SK-N-MC (cell line): ENCODE measurements at regions not wholly inside any gene's neighbourhood (a gene's known extent, or its start where the extent isn't known, plus 50 kb on each side); places are given as distances from the start of the nearest gene placed in this dataset.

Experiments used
- DNase-seq: peaks from one replicate; pipeline ENCODE4 v3.0.0-alpha.2; 2011; ENCODE audit warnings: low read depth, low spot score
- H3K27ac ChIP-seq: fragments of 200-600 bp; sonication (generic); 2 replicates; pipeline ENCODE4 v1.5.1; 2016; ENCODE audit warnings: mixed run types
- H3K36me3 ChIP-seq: fragments of 200-600 bp; sonication (generic); 2 replicates; pipeline ENCODE4 v1.6.1; 2017; ENCODE audit warnings: antibody characterized with exemption, low read length, mixed read lengths; ENCODE audit not compliant: insufficient read depth
- H3K4me3 ChIP-seq: fragments of 200-600 bp; sonication (generic); 2 replicates; pipeline ENCODE4 v1.5.1; 2016
- H3K9ac ChIP-seq: fragments of 200-600 bp; sonication (generic); 2 replicates; pipeline ENCODE4 v1.8.0; 2017; ENCODE audit warnings: mixed run types, mixed read lengths; ENCODE audit not compliant: insufficient read length
- H3K9me3 ChIP-seq: fragments of 200-600 bp; sonication (generic); 2 replicates; pipeline ENCODE4 v1.6.1; 2017; ENCODE audit warnings: low read depth, mild to moderate bottlenecking, antibody characterized with exemption, low read length, moderate library complexity, mixed read lengths
- EZH2 ChIP-seq: fragments of 200-600 bp; sonication (generic); IDR thresholded peaks from one replicate; pipeline ENCODE4 v1.6.1; 2017; ENCODE audit warnings: antibody characterized with exemption
- FOXP2 ChIP-seq: optimal IDR thresholded peaks from 2 replicates; pipeline ENCODE3; 2011; ENCODE audit warnings: mild to moderate bottlenecking, moderate library complexity; ENCODE audit not compliant: insufficient read depth; ENCODE audit errors: extremely low read length, control extremely low read depth
- POLR2AphosphoS5 ChIP-seq: IDR thresholded peaks from 2 replicates; pipeline ENCODE4 v1.6.1; 2012; ENCODE audit warnings: mild to moderate bottlenecking, low read depth, low read length, borderline replicate concordance

DNA sequence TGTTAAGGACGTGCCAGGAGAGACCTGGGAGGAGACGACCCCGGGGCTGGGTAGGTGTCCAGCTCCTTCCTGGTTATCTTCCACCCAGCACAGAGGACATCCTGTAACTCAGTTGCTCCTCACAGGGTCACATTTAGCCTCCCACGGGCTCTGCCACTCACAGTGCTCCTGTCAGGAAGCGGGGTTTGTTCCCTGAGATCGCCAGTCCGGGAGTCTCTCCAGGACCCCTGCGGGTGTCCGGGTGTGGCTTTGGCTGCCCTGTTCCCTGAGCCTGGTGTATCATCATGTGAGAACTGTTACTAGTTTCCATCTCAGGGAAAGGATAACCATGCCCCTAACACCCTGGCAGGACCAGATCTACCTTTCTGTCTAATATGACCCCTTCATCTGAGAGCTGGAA, 158.2 kb upstream of the RUNX1 start:
- H3K4me3 ChIP-seq: no peak overlapping the region
- H3K27ac ChIP-seq: no peak overlapping the region
- no peak overlapping the region for H3K9ac ChIP-seq
- DNase-seq: no peak
- H3K9me3 ChIP-seq: no peaks in the 10 kb centered on the region
- H3K36me3 ChIP-seq: no peaks in the 10 kb centered on the region
- no peak for TF ChIP-seq EZH2
- no peak for TF ChIP-seq POLR2AphosphoS5
- no peak for TF ChIP-seq FOXP2

DNA sequence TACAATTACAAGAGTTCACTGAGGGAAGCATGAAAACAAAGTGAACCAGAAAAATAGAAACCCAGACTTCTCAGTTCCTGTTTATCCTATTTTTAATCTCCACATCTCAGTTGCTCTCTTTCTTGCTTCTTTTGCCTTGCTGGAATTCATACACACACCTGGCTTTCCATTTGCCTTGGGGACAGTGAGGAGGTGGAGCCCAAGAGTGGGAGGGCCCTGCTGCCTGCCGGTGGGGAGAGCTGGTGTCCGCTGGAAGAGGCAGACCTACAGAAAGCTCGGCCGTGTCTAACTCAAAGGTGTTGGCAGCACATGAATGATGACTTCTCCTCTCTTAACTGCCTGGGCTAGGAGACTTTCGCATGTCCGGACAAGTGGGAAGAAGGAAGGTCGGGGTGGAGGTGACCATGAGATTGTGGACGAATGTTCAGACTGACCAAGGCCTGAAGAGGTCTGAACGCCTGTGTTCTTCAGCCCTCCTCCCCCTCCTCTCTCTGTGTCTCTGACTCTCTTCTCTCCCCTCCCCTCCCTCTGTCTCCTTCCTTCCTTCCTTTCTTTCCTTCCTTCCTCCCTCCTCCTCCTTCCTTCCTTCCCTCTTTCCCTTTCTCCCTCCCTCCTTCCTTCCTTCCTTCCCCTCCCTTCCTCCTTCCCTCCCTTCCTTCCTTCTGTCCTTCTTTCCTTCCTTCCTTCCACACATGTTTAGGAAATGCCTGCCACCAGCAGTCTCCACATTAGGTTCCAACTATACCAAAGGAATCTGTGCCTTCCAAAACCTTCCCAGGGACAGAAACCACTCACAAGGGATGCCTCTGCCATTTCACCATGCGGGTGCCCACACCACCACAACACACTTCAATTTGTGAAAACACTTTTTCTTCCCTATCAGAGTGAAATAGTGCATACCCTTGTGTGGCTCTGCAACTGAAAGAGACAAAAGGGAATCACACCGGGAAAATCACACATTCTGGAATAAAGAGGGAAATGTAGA, 157.3 kb upstream of the RUNX1 start:
- Histone ChIP-seq H3K36me3 (no peaks in the 10 kb centered on the region), H3K27ac (no peak overlapping the region), H3K9ac (no peak overlapping the region), H3K9me3 (no peaks in the 10 kb centered on the region), H3K4me3 (no peak overlapping the region)
- TF ChIP-seq FOXP2 (no peak), EZH2 (no peak)
- DNase-seq: no peak

DNA sequence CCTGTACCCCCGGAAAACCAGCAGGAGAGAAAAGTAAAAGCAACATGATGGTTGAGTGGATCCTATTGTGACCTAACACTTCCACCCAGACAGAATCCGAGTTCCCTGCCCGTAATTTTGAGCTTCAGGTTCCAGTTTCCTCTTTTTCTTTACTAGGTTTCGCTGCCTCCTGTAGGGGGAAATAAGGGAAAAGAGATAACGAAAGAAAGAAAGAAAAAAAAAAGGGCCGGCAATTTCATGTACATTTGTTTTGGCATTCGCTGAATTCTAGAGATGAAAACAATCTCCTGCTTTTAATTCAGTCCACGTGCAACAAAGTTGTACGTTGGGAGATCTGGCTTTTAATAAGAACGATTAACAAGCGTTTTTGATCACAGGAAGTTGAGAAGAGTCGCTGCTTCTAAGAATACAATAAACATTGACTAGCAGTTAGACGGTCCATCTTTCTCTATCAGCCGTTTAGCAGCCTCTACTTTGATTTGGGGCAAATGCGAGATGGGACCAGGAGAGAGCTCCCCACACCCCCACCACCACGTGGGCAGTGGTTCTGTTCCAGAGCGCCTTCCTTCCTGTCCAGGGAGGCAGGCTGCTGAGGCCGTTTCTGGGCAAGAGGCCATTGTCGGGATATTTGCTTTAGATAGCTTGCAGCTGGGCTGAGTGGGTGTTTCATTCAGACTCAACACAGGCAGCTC, 155.9 kb upstream of the RUNX1 start:
- no peak for DNase-seq
- Histone ChIP-seq H3K9me3 (no peaks in the 10 kb centered on the region), H3K27ac (no peak overlapping the region), H3K9ac (no peak overlapping the region), H3K36me3 (no peaks in the 10 kb centered on the region), H3K4me3 (no peak overlapping the region)
- TF ChIP-seq EZH2: peak; percentile 76
- TF ChIP-seq FOXP2: no peak

DNA sequence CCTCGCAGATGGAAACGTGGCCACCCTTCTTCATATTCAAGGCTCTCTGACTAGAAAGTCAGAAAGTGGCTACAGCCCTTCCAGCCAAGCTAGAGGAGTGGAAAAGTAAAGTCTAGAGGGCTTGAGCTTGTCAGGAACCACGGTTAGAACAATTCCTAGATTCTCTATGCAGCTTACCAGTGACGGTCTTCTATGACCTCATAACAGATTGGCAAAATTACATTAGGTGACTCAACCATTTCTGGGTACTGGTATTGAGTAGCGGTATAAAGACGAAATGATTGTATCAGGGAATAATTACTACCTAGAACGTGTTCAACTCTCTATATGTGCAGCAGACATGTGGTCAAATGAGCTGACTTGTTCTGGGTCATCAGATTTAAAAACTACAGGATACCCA, 155.0 kb upstream of the RUNX1 start:
- no peak for TF ChIP-seq POLR2AphosphoS5
- no peak for TF ChIP-seq FOXP2
- no peak for TF ChIP-seq EZH2
- Histone ChIP-seq H3K4me3 (no peak overlapping the region), H3K27ac (no peak overlapping the region), H3K36me3 (no peaks in the 10 kb centered on the region), H3K9me3 (no peaks in the 10 kb centered on the region), H3K9ac (no peak overlapping the region)
- no peak for DNase-seq

DNA sequence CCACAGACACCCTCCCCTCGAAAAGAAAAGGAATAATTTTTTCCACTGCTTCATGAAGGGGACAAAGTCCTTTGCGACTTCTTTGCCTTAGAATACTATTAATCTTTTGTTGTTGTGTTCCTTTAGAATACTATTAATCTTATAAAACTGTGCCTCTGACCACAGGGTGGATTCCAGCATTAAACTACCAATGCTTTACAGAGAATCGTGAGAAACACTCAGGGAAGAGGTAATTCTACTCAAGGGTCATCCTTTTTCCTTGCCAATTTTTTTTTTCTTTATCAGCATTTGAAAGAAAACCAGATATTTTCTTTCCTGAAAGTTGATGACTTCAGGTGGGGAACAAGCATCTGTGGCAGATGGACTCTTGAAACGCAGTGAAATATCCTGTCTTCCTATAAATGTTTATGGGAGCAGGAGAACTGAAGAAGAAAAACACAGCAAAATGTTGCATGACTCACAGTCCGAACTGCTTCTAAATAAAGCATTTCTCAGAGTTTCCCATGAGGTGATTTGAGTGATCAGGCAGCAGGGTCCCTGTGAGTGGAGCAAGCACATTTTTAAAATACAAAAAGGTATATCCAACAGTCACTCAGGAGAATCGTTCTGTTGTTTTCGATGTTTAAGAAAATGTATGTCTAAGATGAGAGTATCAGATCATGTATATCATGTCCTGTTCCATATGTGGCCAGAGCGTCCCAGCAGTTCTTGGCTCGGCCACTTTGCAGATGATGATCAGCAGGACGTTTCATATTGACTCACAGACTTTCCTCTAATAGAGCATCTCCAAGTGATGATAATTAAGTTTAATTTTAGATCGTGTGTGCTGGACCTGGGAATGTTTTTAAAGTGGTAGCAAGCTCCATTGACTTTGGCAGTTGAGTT, 154.2 kb upstream of the RUNX1 start:
- no peak for TF ChIP-seq POLR2AphosphoS5
- TF ChIP-seq FOXP2: no peak
- no peak for TF ChIP-seq EZH2
- Histone ChIP-seq H3K27ac (no peak overlapping the region), H3K4me3 (no peak overlapping the region), H3K9ac (no peak overlapping the region), H3K36me3 (no peaks in the 10 kb centered on the region), H3K9me3 (no peaks in the 10 kb centered on the region)
- no peak for DNase-seq

DNA sequence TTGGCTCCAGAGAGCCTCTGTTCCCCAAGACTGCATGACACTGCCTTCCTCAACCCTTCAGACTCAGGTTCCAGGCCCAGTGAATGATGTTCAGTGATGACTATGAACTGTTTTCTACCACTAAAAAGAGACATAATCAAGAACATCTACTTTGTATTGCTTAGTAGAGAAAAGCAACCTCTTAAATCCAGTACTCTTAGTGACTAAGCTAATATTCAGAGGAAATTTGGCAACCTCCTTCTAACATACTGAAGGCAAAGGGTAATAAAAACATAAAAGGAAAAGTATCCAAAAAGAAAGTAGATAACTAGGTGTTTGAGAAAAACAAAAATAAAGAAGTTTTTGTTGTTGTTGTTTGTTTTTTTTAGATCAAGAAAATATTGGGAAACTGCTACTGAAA, 153.3 kb upstream of the RUNX1 start:
- no peak for DNase-seq
- Histone ChIP-seq H3K4me3 (no peak overlapping the region), H3K36me3 (no peaks in the 10 kb centered on the region), H3K9me3 (no peaks in the 10 kb centered on the region), H3K27ac (no peak overlapping the region), H3K9ac (no peak overlapping the region)
- TF ChIP-seq FOXP2: no peak
- TF ChIP-seq POLR2AphosphoS5: no peak
- no peak for TF ChIP-seq EZH2

DNA sequence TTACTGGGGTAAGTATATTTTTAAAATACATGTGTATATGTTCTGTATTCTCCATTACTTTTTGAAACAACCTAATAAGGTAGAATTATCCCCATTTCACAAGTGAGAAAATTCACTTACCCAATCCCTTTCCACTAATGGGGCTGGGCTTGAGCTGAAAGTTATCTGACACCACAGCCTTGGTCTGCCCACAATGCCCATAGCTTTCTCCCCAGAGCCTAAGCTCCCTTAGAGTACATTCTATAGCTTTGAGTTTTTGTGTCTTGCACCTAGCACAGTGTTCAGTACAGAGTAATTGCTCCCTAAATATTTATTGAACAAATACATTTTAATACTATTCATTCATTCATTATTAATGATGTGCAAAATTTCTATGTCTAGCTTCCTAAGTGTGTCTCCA, 152.7 kb upstream of the RUNX1 start:
- Histone ChIP-seq H3K4me3 (no peak overlapping the region), H3K9ac (no peak overlapping the region), H3K36me3 (no peaks in the 10 kb centered on the region), H3K27ac (no peak overlapping the region), H3K9me3 (no peaks in the 10 kb centered on the region)
- TF ChIP-seq POLR2AphosphoS5 (no peak), EZH2 (no peak), FOXP2 (no peak)
- no peak for DNase-seq

DNA sequence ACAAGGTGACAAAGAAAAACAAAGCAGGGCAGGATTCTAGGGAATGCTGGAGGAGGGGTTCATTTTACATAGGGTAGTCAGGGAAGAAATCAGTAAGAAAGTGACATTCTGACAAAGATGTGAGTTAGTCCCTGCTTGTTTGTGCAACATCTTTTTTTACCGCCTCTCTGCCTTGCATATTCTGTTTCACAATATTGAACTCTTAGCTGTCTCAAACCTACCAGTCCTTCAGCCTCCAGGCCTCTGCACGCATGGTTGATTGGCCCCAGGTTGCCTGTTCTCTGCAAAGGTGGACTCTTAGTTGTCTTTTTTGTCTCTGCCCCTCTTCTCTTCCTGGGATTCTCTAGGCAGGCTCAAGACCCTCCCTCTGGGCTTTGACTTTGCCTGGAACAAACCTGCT, 152.2 kb upstream of the RUNX1 start:
- TF ChIP-seq FOXP2 (no peak), POLR2AphosphoS5 (no peak)
- Histone ChIP-seq H3K4me3 (no peak overlapping the region), H3K27ac (no peak overlapping the region), H3K36me3 (no peaks in the 10 kb centered on the region), H3K9me3 (no peaks in the 10 kb centered on the region), H3K9ac (no peak overlapping the region)
- no peak for DNase-seq

DNA sequence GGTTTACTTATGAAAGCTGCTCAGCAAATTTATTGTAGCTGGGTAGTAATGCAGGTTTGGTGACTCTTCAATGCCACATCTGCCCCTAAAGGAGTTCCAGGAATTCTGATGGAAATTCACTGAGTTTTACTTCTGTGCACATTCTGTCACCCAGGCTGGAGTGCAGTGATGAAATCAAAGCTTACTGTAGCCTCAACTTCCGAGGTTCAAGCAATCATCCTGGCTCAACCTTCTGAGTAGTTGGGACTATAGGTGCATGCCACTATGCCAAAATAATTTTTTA, 150.6 kb upstream of the RUNX1 start:
- TF ChIP-seq FOXP2 (no peak), EZH2 (no peak), POLR2AphosphoS5 (no peak)
- no peak overlapping the region for H3K27ac ChIP-seq
- no peaks in the 10 kb centered on the region for H3K9me3 ChIP-seq
- no peaks in the 10 kb centered on the region for H3K36me3 ChIP-seq
- no peak overlapping the region for H3K4me3 ChIP-seq
- DNase-seq: no peak
- no peak overlapping the region for H3K9ac ChIP-seq
